BE2C (cell line): ENCODE measurements at regions not wholly inside any gene's neighbourhood (a gene's known extent, or its start where the extent isn't known, plus 50 kb on each side); places are given as distances from the start of the nearest gene placed in this dataset.

Experiments used
- DNase-seq: peaks from one replicate; pipeline ENCODE4 v3.0.0-alpha.2; 2020
- H3K27me3 ChIP-seq: fragments of 250-450 bp; sonication (Bioruptor Pico); 2 replicates; pipeline ENCODE4 v1.5.1; 2020; ENCODE audit warnings: mild to moderate bottlenecking
- H3K36me3 ChIP-seq: fragments of 250-450 bp; sonication (Bioruptor Pico); 2 replicates; pipeline ENCODE4 v1.5.1; 2020; ENCODE audit warnings: mild to moderate bottlenecking
- H3K4me1 ChIP-seq: fragments of 250-450 bp; sonication (Bioruptor Pico); 2 replicates; pipeline ENCODE4 v1.5.1; 2020
- H3K4me3 ChIP-seq: 2 replicates; pipeline ENCODE4 v1.5.1; 2011; ENCODE audit warnings: low read depth, low read length
- H3K9me3 ChIP-seq: fragments of 250-450 bp; sonication (Bioruptor Pico); 2 replicates; pipeline ENCODE4 v1.5.1; 2020
- TF ChIP-seq, protein P1 (sequence below): IDR thresholded peaks from 2 replicates; pipeline ENCODE4 v1.5.1; 2012; ENCODE audit warnings: mild to moderate bottlenecking, low read depth, low read length

DNA sequence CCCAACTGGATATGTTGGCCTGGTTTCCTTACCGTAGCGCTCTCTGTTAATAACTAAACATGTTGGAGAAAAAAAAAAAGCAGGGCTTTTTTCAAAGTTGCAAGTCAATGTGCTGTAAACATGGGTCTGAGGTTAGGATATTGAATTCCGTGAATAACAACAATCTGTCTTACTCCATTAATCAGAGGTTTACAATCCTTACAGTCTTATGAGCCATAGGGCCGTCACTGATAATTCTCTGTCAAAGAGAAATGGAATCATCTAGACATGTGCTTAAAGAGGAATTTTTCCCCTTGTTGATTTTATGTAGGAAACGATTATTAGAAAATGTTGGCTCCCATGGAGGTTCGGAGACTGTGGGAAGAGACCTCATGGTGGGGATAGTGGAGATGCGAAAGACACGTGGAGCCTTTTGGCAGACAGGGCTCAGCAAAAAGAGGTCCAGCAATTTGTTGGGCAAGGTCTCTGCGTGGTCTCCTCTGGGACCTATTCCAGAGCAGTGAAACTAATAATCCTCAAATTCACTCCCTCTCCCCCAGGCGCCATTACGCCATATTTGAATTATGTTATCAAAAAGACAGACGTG lies 83.5 kb upstream of the CLDN14 start:
- Histone ChIP-seq H3K4me1 (no peaks in the 10 kb centered on the region), H3K4me3 (no peak overlapping the region), H3K27me3 (no peaks in the 10 kb centered on the region; the same call in 1 of the 2 replicates), H3K36me3 (no peaks in the 10 kb centered on the region), H3K9me3 (no peaks in the 10 kb centered on the region; the same call in 1 of the 2 replicates)
- DNase-seq = no peak
- TF ChIP-seq, protein P1, sequence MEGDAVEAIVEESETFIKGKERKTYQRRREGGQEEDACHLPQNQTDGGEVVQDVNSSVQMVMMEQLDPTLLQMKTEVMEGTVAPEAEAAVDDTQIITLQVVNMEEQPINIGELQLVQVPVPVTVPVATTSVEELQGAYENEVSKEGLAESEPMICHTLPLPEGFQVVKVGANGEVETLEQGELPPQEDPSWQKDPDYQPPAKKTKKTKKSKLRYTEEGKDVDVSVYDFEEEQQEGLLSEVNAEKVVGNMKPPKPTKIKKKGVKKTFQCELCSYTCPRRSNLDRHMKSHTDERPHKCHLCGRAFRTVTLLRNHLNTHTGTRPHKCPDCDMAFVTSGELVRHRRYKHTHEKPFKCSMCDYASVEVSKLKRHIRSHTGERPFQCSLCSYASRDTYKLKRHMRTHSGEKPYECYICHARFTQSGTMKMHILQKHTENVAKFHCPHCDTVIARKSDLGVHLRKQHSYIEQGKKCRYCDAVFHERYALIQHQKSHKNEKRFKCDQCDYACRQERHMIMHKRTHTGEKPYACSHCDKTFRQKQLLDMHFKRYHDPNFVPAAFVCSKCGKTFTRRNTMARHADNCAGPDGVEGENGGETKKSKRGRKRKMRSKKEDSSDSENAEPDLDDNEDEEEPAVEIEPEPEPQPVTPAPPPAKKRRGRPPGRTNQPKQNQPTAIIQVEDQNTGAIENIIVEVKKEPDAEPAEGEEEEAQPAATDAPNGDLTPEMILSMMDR = no peak

DNA sequence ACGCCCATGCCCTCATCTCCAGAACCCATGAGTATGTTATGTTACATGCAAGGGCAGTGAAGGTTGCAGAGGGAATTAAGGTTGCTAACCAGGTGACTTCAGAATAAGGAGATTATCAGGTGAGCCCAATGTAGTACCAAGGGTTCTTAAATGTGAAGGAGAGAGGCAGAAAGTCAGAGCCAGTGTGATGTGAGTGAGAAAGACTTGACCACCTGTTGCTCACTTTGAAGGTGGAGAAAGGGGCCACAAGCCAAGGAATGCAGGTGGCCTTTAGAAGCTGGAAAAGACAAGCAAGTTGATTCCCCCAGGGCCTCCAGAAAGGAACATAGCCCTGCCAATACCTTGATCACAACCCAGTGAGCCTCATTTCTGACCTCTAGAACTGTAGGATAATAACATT lies 84.7 kb upstream of the CLDN14 start:
- TF ChIP-seq, protein P1 = no peak
- Histone ChIP-seq H3K27me3 (no peaks in the 10 kb centered on the region; the same call in 1 of the 2 replicates), H3K4me3 (no peak overlapping the region), H3K36me3 (no peaks in the 10 kb centered on the region), H3K9me3 (no peaks in the 10 kb centered on the region; the same call in 1 of the 2 replicates), H3K4me1 (no peaks in the 10 kb centered on the region)
- DNase-seq = no peak

DNA sequence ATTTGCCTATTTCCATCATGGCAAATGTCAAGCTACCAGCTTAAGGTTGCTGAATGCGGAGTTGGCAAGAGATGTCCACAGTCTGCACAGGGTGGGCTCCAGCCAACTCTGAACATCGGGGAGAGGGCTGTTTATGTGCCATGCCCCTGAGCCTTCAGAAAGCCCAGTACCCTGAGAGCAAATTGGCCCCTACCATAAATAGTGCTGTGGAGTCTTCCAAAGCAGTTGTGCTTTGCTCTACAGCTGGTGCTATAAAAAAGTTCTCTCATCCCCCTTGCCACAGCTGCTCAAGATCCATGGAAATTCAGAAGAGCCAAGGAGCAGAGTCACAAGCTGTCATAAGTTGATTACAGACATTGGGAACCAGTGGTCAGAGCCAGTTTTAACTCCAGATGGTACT lies 85.6 kb upstream of the CLDN14 start:
- Histone ChIP-seq H3K27me3 (peaks cover 3% of the 10 kb centered on the region; the same call in 1 of the 2 replicates), H3K36me3 (no peaks in the 10 kb centered on the region), H3K4me1 (no peaks in the 10 kb centered on the region), H3K4me3 (no peak overlapping the region), H3K9me3 (no peaks in the 10 kb centered on the region; the same call in 1 of the 2 replicates)
- TF ChIP-seq, protein P1 = no peak
- no peak for DNase-seq

DNA sequence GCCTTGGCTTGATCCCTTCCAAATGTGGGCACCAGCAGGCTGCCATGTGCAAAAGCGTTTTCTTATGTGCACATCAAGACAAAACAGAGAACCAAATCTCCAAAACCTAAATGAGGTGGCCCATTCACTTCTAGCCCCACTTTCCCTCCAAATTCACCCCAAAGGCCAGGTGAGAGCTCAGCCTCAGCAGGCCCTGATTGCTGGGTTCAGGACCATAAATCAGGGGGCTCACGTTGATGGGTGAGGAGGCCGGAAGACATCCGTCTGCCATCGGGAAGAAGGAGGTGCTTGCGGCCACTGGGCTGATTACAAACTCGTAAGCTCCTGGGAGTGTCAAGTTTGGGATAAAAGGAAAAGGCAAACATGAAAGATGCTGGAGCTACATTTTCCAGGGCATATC lies 86.7 kb upstream of the CLDN14 start:
- no peak for DNase-seq
- Histone ChIP-seq H3K4me3 (no peak overlapping the region), H3K27me3 (peaks cover 10% of the 10 kb centered on the region; the same call in 1 of the 2 replicates), H3K36me3 (no peaks in the 10 kb centered on the region), H3K9me3 (no peaks in the 10 kb centered on the region; the same call in 1 of the 2 replicates), H3K4me1 (no peaks in the 10 kb centered on the region)
- TF ChIP-seq, protein P1 = no peak

DNA sequence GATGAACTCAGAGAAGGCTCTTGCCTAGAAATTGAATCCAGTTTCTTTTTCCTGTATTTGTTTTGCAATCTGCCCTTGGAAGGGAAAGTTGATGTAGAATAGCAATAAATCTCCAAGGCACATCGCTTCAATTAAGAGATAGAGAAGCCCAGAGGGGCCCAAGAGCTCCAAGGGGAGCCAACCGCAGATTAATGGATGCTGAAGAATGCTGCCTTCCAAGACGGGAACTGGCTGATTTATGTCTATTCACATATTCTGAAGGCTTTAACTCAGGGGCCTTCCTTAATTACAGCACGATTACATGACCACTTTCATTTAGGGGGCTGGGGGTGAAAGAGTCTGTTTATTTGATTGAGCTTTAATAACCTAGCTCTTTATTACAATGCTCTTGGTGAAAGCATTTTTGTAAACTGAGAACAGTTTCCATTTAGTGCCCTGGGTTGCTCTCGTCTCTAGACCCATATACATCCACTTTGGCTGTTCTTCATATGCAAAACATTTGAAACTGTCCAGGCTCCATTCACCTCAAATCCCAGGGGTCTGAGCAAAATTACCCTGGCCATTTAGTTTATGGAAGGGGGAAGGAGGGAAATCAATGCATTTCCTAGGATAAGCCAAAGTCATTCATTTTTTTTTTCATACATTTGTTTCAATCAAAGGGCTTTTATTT lies 87.4 kb upstream of the CLDN14 start:
- TF ChIP-seq, protein P1 = no peak
- peaks cover 10% of the 10 kb centered on the region; the same call in 1 of the 2 replicates for H3K27me3 ChIP-seq
- H3K4me1 ChIP-seq = no peaks in the 10 kb centered on the region
- H3K4me3 ChIP-seq = no peak overlapping the region
- no peaks in the 10 kb centered on the region for H3K36me3 ChIP-seq
- DNase-seq = no peak
- no peaks in the 10 kb centered on the region; the same call in 1 of the 2 replicates for H3K9me3 ChIP-seq

DNA sequence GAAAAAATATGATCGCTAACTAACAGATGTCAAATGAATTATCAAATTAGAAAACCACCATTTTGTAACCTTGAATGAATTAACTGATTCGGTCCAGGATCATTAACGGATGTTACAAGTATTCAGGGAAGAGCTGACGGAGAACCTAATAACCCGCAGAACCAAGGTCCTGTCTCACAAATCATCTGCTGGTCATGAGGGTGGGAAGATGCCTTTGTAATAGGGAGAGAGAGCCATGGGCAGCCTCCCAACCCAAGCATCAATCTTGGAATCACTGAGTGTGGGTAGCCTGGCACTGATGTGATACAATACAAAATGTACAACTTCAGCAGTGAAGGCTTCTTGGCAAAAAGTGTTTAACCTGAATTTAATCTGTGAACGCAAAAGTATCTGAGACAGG lies 89.6 kb upstream of the CLDN14 start:
- TF ChIP-seq, protein P1 = no peak
- no peaks in the 10 kb centered on the region; the same call in 1 of the 2 replicates for H3K9me3 ChIP-seq
- peaks cover 10% of the 10 kb centered on the region; the same call in 1 of the 2 replicates for H3K27me3 ChIP-seq
- no peaks in the 10 kb centered on the region for H3K4me1 ChIP-seq
- no peaks in the 10 kb centered on the region for H3K36me3 ChIP-seq
- DNase-seq = no peak
- no peak overlapping the region for H3K4me3 ChIP-seq
